ENCODE measurements at regions not wholly inside any gene's neighbourhood (a gene's known extent, or its start where the extent isn't known, plus 50 kb on each side); places are given as distances from the start of the nearest gene placed in this dataset.

- H3K9me3 ChIP-seq = no peaks in the 10 kb centered on the region
- FAIRE-seq (no peak), DNase-seq (no peak), ATAC-seq (no peak)
- H3K4me3 ChIP-seq = no peak overlapping the region
- H3K4me1 ChIP-seq = peaks cover 0 to 7% (median 0%) of the 10 kb centered on the region in 3 donors
- no peak for TF ChIP-seq CTCF (IDR thresholded peaks at IDR 0.05)
- intact Hi-C loops (cut with DNase I) = no loop called here
- H3K36me3 ChIP-seq = no peaks in the 10 kb centered on the region
- H3K27me3 ChIP-seq = no peaks in the 10 kb centered on the region
- 89 to 90% methylated on average over 9 of the region's 9 CpGs for WGBS, 2 donors
- H3K27ac ChIP-seq = no peak overlapping the region
These were observed 210.9 kb upstream of the CST7 start for GRCh38 chr20:24738058-24738775.

DNA sequence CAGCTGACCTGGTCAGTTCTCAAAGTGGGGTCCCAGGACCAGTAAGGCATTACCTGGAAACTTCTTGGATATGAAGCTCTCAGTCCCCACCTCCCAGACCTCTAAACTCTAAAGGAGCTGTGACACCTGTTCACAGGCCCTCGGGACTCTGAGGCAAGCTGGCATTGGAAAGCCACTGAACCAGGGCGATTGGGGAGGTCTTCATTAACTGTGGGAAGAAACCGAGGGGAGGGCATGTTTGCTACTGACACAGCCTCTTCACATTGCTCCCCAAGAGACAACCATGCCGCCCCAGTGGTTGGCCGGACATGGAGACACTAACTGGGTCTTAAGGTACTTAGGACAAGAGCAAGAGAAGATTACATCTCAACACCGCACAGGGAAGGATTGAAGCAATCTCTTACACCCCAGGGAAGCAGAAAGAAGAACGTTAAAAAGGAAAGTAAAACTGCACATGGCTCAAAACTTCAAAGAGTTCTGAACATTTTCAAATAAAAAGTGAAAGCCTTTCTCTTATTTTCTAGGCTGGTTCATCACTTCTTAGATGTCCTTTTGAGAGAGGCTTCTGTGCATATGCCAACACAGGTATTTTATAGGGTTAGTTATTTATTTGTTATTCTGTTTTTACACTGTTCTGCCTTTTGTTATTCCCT, 210.0 kb upstream of the CST7 start:
- Histone ChIP-seq H3K9me3 (no peaks in the 10 kb centered on the region), H3K27me3 (no peaks in the 10 kb centered on the region), H3K36me3 (no peaks in the 10 kb centered on the region), H3K4me3 (no peak overlapping the region), H3K4me1 (peaks cover 0 to 7% (median 0%) of the 10 kb centered on the region in 3 donors), H3K27ac (no peak overlapping the region)
- intact Hi-C loops (cut with DNase I) = no loop called here
- no peak for FAIRE-seq
- DNase-seq = no peak
- TF ChIP-seq CTCF (IDR thresholded peaks at IDR 0.05) = no peak
- ATAC-seq = no peak
- 80 to 82% methylated on average over 7 of the region's 7 CpGs for WGBS, 2 donors

DNA sequence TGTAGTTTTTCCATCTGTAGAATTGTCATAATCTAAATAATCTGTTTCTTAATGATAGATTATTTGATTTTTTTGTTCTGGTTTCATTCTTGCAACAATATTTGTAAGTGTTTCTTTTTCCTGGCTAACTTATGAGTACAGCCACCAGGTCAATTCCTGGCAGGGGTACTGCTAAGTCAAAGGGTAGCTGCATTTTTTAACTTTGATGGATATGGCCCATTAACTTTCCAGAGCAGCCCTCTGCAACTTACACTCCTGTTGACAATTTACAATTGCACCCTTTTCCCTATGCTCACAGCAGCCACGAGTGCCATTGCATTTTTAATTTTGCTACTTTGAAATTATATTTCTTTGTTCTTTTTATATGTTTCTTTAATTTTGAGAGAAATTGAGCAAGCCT, 209.3 kb upstream of the CST7 start:
- TF ChIP-seq CTCF (IDR thresholded peaks at IDR 0.05) = no peak
- FAIRE-seq = no peak
- no peak overlapping the region for H3K27ac ChIP-seq
- intact Hi-C loops (cut with DNase I) = no loop called here
- H3K36me3 ChIP-seq = no peaks in the 10 kb centered on the region
- WGBS, 2 donors = 65 to 74% methylated on average over 1 of the region's 1 CpG
- no peaks in the 10 kb centered on the region for H3K9me3 ChIP-seq
- no peak for DNase-seq
- no peak for ATAC-seq
- H3K27me3 ChIP-seq = no peaks in the 10 kb centered on the region
- H3K4me1 ChIP-seq = peaks cover 0 to 7% (median 0%) of the 10 kb centered on the region in 3 donors
- H3K4me3 ChIP-seq = no peak overlapping the region

DNA sequence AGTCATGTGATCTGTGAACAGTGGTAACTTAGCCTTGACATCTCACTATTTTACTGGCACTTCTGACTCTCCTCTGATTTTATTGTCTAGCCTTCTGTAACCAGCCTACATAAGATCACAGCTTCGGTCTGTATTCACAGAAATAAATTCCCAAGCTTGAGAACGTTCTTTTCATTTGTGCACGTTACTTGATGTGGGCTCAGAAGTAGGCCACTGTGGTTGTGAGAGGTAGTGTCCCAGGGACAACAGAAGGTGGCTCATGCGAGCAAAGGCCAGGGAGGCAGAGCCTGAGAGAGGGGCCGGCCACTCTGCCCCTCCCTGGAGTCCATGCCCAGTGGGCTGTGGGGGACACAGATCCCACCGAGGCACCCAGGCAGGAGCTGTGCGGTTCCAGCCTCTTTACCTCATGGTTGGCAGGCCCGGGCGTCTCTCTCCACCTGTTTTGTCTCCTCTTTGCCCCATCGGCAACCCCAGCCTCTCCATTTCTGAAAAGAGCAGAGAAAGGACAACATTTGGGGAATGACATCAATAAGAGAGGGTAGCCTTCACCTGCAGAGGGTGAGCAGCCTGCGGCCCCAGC, 207.5 kb upstream of the CST7 start:
- no peak for FAIRE-seq
- no peaks in the 10 kb centered on the region for H3K36me3 ChIP-seq
- WGBS, 2 donors = 89 to 93% methylated on average over 11 of the region's 11 CpGs
- H3K27me3 ChIP-seq = no peaks in the 10 kb centered on the region
- no peak overlapping the region for H3K27ac ChIP-seq
- no peak overlapping the region for H3K4me3 ChIP-seq
- peaks cover 0 to 8% (median 7%) of the 10 kb centered on the region in 3 donors for H3K4me1 ChIP-seq
- ATAC-seq = no peak
- intact Hi-C loops (cut with DNase I) = no loop called here
- DNase-seq = no peak
- H3K9me3 ChIP-seq = no peaks in the 10 kb centered on the region
- no peak for TF ChIP-seq CTCF (IDR thresholded peaks at IDR 0.05)

- H3K36me3 ChIP-seq = no peaks in the 10 kb centered on the region
- no peaks in the 10 kb centered on the region for H3K9me3 ChIP-seq
- intact Hi-C loops (cut with DNase I) = no loop called here
- DNase-seq = no peak
- ATAC-seq = no peak
- 76 to 84% methylated on average over 7 of the region's 7 CpGs for WGBS, 2 donors
- FAIRE-seq = no peak
- H3K27ac ChIP-seq = no peak overlapping the region
- no peaks in the 10 kb centered on the region for H3K27me3 ChIP-seq
- H3K4me3 ChIP-seq = no peak overlapping the region
- TF ChIP-seq CTCF (IDR thresholded peaks at IDR 0.05) = no peak
- H3K4me1 ChIP-seq = peaks cover 0 to 10% (median 7%) of the 10 kb centered on the region in 3 donors
These were observed 206.6 kb upstream of the CST7 start for GRCh38 chr20:24742436-24742835.
